Urothelium cell line (cell line): ENCODE measurements at regions not wholly inside any gene's neighbourhood (a gene's known extent, or its start where the extent isn't known, plus 50 kb on each side); places are given as distances from the start of the nearest gene placed in this dataset.

Source experiments
- DNase-seq: peaks from one replicate; pipeline ENCODE4 v3.0.0; 2011; ENCODE audit warnings: low spot score, mixed read lengths
- FAIRE-seq: peaks from 2 replicates; lab custom pipeline; 2011; peaks lifted over from hg19 to GRCh38; lab: Jason Lieb, UNC

DNA sequence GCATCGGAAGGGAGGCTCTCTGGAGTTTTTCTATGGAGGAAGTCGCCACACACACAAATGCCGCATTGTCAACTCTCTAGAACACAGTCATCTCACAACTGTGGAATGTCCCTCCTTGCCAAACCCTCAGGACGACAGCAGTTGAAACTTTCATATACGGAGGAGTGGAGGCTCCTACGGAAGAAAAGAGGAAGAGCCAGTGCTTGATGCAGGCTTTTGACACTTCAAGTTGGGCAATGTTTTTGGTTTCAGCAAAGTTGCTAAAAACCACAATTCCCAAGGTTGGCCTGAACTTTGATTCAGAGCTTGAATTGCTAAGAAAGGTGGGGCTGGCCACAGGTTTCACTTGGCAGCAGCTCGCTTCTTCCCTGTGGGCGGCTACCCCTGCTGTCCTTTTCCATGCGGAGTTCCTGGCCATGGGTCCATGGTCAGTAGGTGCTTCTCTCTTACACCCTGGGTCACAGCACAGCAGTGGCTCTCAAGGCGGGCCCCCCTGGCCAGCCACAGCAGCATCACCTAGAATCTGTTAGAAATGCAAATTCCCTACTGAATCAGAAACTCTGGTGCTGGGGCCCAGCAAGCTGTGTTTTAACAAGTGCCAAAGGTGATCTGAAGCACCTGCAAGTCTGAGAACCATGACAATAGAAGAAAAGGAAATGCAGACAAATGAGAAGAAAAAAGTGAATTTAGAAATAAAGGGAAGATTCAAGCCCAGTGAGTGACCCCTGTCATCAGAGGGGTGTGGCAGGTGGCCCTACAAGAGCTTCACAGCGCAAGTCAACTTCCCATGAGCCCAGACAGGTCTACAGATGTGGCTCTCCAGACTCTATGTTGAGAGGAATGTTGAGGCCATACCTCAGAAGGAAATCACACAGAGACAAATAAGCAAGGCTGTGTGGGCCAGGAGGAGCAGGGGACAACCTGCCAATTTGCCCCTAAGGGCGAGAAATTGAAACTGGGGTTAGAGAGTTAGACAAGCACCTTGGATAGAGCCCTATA is 856.4 kb downstream of the RNF144A start:
- FAIRE-seq: no peak
- peak; percentile 60 for DNase-seq

DNA sequence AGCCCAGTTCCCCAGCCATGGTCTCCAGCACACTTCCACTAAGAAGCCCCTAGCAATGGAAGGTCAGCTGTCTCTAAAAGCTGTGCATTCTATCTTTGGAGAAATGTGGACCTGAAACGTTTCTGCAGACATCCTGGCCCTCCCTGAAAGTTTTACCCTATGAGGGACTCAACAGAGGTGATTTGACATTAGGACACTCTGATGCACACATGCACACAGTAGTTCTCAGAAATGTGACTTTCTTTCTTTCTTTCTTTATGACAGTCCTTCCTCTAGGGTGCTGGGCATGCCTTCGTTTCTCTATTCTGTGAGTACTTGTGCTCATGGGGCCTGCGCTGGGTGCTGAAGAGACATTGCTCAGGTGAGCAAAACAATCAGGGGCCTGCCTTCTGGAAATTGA is 857.3 kb downstream of the RNF144A start:
- DNase-seq: no peak
- no peak for FAIRE-seq

DNA sequence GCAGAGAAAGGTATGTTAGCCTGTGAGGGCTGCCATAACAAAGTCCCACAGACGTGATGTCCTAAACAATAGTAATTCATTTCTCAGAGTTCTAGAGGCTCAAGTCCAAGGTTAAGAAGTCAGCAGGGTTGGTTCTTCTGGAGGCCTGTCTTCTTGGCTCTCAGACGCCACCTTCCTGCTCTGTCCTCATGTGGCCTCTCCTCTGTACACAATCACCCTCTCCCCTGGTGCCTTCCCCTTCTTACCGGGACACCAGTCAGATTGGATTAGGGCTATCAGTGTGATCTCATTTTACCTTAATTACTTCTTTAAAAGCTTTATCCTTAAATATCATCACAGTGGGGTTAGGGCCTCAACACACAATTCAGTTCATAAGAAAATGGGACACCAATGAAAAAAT is 860.5 kb downstream of the RNF144A start:
- no peak for FAIRE-seq
- DNase-seq: no peak

DNA sequence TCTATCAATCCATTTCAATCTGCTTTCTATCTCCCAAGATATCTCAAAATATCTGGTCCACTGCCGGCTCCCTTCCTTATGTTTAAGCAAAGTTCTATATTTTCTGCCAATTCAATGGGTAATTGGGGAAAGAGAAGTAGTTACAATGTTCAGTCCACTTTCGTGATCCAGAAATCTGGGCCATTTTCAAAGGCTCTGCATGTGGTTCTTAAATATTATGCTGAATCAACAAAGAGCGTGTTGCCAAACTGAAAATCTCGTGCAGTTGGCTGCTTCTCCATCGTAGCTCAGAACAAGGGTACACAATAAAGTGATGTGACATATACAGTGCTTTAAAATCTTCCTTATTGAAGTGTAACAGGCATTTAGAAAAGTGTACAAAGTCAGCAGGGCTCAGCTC is 863.1 kb downstream of the RNF144A start:
- FAIRE-seq (no peak), DNase-seq (no peak)

DNA sequence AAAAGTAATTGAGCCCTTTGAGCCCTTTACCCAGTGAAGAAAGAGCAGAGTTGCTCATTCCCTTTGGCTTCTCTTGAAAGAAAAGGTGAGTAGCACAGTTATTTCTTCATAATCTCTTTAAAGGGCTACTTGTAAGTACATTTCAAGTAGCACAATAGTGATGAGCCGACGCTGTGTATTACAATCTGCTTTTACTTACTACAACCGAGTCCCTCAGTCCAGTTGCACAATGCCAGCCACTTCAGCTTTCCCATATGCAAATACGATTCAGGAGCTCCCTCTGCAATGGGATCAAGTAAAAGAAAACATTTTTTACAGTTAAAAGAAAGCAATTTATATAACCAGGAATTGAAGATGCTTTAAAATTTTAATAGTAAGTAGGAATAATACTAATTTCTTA is 868.5 kb downstream of the RNF144A start:
- FAIRE-seq: no peak
- DNase-seq: no peak

DNA sequence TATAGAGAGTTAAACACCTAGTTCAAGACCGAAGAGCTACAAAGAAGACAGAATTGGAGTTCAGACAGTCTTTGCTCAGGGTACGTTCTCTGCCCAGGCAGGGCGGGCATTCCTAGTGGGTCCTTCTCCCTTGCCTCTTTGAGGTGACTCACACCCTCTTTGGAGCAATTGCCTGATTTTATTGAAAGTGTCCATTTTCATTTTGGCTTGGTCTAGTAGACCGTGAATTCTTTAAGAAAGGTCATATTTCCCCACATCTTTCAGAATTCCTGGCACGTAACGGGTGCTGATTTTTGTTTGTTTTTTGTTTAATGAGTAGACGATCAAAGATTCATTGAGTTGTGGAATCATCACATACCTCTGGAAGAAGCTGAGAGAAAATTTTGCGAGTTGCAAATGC is 871.5 kb downstream of the RNF144A start:
- DNase-seq (peak; percentile 28), FAIRE-seq (no peak)

DNA sequence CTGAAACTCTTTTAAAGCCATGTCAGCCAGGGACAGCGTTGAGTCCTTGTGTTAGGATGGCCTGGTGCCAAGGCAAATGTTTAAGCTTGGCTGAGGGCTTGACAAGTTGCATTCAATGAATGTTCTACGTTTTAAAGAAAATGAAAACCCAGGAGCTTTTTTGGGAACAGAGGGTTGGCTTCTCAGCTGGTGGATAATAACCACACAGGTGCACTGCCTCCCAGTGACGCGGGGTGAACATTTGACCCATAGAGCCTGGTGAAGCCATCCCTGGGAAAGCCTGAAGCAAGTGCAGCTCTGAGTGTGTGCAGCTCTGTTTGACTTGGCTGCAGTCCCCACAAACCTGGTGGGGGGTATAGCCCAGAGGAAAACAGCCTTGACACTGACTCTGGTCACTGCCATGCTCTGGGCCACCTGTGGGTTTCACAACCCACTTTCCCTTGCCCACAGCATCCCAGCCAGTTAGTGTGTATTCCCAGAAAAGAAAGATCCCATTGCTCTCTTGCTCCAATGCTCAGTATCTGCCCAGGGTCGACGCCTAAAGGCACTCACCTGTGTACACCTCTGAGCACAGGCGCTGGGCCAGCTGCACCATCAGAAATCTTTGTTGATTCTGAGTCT is 874.9 kb downstream of the RNF144A start:
- FAIRE-seq (no peak), DNase-seq (no peak)

DNA sequence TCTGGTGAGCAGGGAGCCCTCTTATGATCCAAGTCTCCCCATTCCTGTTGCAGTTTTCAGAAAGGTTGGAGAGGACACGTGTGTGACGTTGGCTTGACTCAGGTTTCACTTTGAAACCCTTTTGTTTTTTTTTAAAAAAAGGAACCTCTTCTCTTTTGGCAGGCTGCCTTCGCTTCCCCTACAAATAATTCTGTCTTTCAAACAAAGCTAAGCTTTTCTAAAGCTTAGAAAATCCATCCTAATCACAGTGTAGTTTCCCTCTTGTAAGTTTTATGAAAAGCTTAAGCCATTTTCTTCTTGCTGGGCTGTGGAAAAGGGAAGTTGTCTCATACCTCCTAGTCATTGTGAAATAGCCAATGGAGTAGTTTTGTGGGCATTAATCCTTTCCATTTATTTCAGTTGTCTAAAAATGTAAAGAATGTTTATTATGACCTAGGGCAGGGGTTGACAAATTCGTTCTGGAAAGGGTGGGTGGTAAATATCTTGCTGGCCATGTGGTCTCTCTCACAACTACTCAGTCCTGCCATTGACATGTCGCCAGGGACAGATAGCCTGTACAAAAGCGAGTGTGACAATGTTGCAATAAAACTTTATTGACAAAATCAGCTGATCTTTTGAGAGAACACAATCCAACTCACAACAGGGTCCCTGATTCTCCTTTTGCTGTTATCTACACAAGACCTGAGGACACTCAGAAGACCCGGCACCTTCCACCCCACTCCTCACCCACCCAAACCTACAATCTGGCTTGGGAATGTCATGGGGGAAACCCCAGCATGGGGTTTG is 878.8 kb downstream of the RNF144A start:
- DNase-seq (no peak), FAIRE-seq (no peak)

DNA sequence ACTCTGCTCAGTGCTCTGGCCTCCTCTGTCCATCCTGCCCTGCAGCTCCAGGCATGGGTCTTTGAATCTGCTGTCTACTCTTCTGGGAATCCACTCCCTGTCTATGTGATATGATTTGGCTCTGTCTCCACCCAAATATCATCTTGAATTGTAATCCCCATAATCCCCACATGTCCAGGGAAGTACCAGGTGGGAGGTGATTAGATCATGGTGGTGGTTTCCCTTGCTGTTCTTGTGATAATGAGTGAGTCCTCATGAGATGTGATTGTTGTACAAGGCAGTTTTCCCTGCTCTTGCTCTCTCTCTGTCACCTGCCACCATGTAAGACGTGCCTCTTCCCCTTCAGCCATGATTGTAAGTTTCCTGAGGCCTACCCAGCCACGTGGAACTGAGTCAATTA is 881.8 kb upstream of the ID2 start:
- FAIRE-seq: no peak
- DNase-seq: no peak

DNA sequence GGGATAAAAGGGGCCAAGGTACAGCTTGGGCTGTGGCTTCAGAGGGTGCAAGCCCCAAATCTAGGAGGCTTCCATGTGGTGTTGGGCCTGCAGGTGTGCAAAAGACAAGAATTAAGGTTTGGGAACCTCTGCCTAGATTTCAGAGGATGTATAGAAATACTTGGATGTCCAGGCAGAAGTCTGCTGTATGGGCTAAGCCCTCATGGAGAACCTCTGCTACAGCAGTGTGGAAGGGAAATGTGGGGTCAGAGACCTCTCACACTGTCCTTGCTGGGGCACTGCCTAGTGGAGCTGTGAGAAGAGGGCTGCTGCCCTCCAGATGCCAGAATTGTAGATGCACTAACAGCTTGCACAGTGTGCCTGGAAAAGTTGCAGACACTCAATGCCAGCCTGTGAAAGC is 880.6 kb upstream of the ID2 start:
- DNase-seq (no peak), FAIRE-seq (no peak)

DNA sequence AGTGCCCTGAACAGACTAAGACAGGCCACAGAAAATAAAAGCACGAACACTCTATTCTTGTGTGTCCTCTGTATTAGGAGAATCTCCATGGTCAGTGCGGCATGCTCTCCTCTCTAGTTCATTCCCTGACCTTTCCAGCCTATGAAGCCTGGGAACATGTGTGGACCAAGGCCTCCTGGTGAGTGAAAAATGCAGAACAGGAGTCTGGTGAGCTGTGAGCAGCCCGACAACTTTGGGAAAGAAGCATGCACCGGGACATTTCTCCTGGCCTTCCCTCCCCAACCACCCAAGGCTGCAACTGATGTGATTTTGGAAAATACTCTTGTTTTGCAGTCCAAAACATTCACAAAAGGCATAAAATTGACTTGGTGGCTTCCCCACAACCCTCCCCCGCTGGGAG is 878.3 kb upstream of the ID2 start:
- DNase-seq: no peak
- FAIRE-seq: no peak

DNA sequence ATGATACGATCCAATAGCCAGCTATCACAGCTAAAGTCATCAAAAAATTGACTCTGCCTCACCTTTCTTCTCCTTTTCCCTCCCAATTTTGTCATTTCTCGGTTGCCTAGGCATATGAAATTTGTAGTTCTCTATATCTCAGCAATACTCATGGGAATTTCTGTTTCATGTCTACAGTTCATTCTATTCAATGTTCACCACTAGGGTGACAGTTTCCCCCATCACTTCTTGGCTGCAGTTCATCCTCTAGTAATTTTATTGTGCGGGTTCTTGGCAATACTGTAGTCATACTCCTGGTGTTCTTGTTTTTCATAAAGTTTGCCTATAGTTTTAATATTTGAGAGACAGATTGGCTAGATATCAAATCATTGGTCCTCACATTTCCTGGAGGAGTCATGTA is 872.2 kb upstream of the ID2 start:
- DNase-seq (no peak), FAIRE-seq (no peak)

DNA sequence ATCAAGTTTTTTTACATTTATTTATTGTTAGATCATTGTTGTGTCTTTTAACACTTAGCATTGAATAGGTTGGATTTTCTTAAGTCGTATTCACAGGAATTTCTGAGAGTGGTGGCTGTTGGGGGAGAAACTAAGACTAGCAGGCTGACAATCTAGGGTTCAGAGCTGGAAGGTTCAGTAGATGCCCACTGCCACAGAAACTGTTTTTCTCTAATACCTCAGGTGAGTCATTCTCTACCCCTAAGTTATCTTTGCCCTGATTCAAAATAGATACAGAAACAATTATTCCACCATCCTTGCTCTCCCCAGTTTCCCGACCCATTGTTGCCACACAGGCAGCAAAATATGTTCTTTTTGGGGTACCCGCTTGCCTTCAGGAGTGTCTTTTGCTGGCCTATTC is 870.8 kb upstream of the ID2 start:
- DNase-seq (no peak), FAIRE-seq (no peak)

DNA sequence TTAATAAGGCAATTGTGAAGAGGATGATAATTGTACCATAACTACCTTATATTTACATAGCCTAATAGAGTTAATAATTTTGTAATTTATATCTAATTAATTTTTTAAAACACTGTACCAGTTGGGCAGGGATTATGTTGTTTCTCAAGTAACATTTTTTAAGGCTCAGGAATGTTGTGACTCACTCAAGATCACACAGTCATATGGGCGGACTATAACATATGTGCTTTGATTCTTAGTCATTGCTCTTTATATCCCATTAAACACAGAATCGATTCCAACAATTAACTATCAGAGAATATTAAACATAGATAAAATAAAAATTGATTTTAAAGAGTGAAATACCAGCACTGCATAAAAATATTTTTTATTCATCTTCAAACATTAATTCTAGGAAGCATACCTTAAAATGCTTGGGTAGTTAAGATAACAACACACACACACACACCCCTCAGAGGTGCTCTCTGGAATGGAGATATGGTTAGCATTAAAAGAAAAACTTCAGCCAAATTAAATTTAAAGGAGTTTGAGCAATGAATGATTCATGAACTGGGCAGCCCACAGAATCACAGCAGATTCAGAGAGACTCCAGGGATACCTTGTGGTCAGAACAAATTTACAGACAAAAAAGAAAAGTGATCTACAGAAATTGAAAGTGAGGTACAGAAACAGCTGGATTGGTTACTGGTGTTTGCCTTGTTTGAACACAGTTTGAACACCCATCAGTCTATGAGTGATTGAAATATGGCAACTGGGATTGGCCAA is 869.4 kb upstream of the ID2 start:
- DNase-seq (peak; percentile 40), FAIRE-seq (no peak)

DNA sequence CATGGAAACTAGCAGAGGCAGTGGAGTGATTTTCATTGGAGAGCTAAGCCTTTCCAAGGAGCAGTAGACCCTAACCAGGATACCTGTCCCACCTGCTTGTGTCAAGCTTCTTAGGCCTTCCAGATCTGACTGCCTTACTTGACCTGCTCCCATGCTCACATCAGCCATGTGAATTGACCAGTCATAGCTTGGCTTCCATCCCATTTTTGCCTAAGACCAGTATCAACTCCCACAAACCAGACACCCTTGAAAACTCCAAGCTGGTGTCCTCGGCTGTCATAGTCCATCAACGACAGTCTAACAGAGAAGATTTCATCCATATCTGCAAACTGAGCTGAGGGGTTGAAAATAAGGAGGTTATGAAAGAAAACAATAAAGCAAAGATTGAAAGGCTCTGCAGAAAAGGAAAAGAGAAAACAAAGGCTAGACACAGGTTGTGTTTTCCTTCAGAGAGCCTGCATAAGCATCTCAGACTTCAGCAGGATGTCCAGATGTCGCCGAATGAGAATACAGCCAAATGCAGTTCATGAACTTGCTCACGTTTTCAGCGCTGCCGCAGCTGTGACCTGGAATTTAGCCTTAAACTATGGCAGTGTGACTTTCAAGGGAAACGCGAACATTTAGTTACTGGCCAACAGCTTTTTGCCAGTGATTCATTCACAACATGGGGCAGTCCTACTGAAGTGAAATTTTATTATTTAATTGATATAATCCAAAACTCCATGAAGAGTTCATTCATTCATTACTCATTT is 868.1 kb upstream of the ID2 start:
- FAIRE-seq (no peak), DNase-seq (no peak)

DNA sequence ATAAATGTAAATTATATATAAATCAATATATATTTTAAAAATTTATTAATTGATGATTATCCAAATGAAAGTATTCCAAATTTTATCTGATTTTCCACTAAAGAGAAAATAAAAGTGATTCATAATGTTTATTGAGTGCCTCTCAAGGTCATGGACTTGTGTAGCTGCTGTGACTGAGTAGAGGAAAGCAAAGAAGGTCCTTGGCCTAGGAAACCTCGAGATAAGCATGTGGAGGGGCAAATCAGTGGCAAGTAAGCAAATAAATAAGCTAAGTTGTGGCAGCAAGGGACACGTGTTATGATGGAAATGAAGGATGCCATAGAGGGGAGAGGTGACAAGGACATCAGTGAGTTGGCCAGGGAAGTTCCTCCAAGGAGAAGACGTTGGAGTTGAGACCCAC is 866.1 kb upstream of the ID2 start:
- DNase-seq (no peak), FAIRE-seq (no peak)

DNA sequence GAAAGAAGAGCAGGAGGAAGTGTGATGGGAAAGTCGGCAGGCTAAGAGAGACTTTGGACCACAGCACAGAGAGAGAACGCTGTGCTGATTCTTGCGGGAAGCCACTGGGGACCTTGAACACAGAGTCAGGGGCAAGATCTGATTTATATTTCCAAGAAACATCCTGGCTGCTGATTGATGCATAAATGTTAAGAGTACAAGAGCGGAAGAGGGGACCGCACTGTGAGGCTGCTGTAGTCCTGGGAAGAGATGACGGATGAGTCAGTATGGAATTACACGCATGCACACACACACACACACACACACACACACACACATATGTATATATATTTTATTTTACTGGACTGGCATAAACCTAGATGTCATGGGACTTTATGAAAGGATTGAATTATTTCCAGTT is 865.6 kb upstream of the ID2 start:
- FAIRE-seq: no peak
- no peak for DNase-seq

DNA sequence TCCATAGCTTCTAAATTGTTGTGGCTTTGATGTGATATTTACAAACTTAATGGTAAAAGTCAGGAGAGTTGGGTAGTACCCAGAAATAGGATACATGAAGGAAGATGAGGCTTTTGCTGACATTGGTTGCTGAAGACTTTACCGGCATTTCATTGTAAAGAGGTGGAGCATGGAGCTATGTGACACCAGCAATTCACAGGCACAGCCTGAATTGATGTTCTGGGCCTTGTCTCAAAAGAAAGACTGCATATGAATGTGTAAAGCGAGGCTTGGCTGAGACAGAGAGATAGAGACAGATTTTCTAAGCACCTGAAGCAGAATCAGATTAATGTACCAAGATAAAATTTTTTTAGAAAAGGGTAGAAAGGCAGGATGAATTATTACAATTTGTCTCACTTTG is 864.9 kb upstream of the ID2 start:
- FAIRE-seq (no peak), DNase-seq (no peak)

DNA sequence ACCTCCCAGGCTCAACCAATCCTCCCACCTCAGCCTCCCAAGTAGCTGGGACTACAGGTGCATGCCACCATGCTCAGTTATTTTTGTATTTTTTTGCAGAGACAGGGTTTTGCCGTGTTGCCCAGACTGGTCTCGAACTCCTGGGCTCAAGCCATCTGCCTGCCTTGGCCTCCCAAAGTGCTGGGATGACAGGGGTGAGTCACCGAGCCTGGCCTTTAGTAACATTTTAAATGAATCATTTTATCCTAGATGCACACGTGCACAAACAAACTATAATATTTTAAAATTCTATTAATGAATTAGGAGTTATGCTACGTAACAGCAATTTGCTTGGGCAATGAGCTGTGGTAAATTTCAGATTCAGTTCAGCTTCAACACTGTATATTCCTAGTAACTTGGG is 862.5 kb upstream of the ID2 start:
- DNase-seq (no peak), FAIRE-seq (no peak)

DNA sequence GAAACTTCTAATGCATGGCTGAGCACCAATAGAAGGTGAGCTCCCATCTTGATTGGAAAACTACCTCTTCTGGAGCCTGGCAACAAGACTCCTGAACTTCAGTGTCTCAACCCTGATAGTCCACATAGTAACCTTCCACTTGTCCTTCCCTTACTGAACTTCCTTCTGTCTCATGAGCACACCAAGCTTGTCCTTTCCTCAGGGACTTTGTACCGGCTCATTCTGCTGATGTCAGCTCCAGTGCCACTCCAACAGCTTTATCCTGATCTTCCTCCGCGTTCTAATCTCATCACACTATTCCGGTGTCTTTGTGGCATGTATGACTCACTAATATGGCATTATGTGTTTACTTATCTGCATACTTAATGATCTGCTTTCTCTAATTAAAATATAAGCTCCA is 862.0 kb upstream of the ID2 start:
- FAIRE-seq (no peak), DNase-seq (peak; percentile 22)
